Upper lobe of left lung (tissue), 4 donors: ENCODE measurements at regions not wholly inside any gene's neighbourhood (a gene's known extent, or its start where the extent isn't known, plus 50 kb on each side); places are given as distances from the start of the nearest gene placed in this dataset.

Experiments
- CTCF ChIP-seq, 6 experiments: fragments of 450-650 bp in 4 of 6; fragments of 200-600 bp in 2 of 6; sonication (generic) in 2 of 6; IDR thresholded peaks; one replicate each; pipeline ENCODE4 v1.5.1; 2016 to 2019; ENCODE audit warnings: antibody characterized with exemption in 6 of 6
- POLR2AphosphoS5 ChIP-seq, 2 donors: sonication (generic); formaldehyde crosslinking; IDR thresholded peaks; one replicate each; pipeline ENCODE4 v1.5.1; 2017; ENCODE audit warnings: antibody characterized with exemption in 2 of 2

- TF ChIP-seq POLR2AphosphoS5 (IDR thresholded peaks at IDR 0.05), result no peak
- no peak for TF ChIP-seq CTCF (IDR thresholded peaks at IDR 0.05)
Measured at GRCh38 chr2:160606341-160606740, 112.7 kb upstream of the RBMS1 start.
